Stimulated activated CD4-positive, alpha-beta T cell treated with anti-CD3 and anti-CD28 coated beads, Interleukin-15, amount 100 ng/mL, for 48 hours (primary cell): ENCODE measurements at regions not wholly inside any gene's neighbourhood (a gene's known extent, or its start where the extent isn't known, plus 50 kb on each side); places are given as distances from the start of the nearest gene placed in this dataset.

Experiments
- DNase-seq, 2 donors: peaks; one replicate each; pipeline ENCODE4 v3.0.0-alpha.2; 2020; ENCODE audit warnings: low read depth in 2 of 2

GRCh38 chr13:50195045-50195444 is 179.8 kb downstream of the KCNRG start:
- DNase-seq, result no peak

- no peak for DNase-seq
Measured at GRCh38 chr13:50196118-50196517, 180.9 kb downstream of the KCNRG start.

- DNase-seq, result no peak
Measured at GRCh38 chr13:50197705-50198104, 182.5 kb downstream of the KCNRG start.

GRCh38 chr13:50198508-50198907 is 183.3 kb downstream of the KCNRG start:
- DNase-seq, result no peak

GRCh38 chr13:50200569-50200968 is 185.3 kb downstream of the KCNRG start:
- DNase-seq, result no peak

- DNase-seq, result no peak
Measured at GRCh38 chr13:50200988-50201387, 185.7 kb downstream of the KCNRG start.

- no peak for DNase-seq
Measured at GRCh38 chr13:50202485-50202884, 187.2 kb downstream of the KCNRG start.

GRCh38 chr13:50203256-50203941 is 188.2 kb downstream of the KCNRG start:
- DNase-seq, result no peak

- DNase-seq, result no peak
Measured at GRCh38 chr13:50205581-50205980, 190.3 kb downstream of the KCNRG start.

GRCh38 chr13:50208826-50209335 is 193.6 kb downstream of the KCNRG start:
- DNase-seq, result no peak

- DNase-seq, result no peak
Measured at GRCh38 chr13:50209631-50210030, 194.4 kb downstream of the KCNRG start.

- DNase-seq, result no peak
Measured at GRCh38 chr13:50213526-50213925, 198.3 kb downstream of the KCNRG start.

GRCh38 chr13:50214514-50214913 is 199.3 kb downstream of the KCNRG start:
- no peak for DNase-seq

- no peak for DNase-seq
Measured at GRCh38 chr13:50215399-50215798, 200.2 kb downstream of the KCNRG start.

- no peak for DNase-seq
Measured at GRCh38 chr13:50219743-50220142, 204.5 kb downstream of the KCNRG start.

GRCh38 chr13:50220938-50221337 is 205.7 kb downstream of the KCNRG start:
- DNase-seq, result no peak

GRCh38 chr13:50222569-50223332 is 207.5 kb downstream of the KCNRG start:
- DNase-seq, result no peak

- DNase-seq, result no peak
Measured at GRCh38 chr13:50224534-50224933, 209.3 kb downstream of the KCNRG start.

- no peak for DNase-seq
Measured at GRCh38 chr13:50225193-50226155, 210.2 kb downstream of the KCNRG start.

GRCh38 chr13:50226515-50227155 is 211.4 kb downstream of the KCNRG start:
- DNase-seq, result no peak

GRCh38 chr13:50227361-50227760 is 212.1 kb downstream of the KCNRG start:
- DNase-seq, result no peak
